ENCODE measurements at regions not wholly inside any gene's neighbourhood (a gene's known extent, or its start where the extent isn't known, plus 50 kb on each side); places are given as distances from the start of the nearest gene placed in this dataset.
"Not testable (repeated sequence)": the region's sequence is repeated elsewhere in the genome, so short reads cannot be mapped to it uniquely, and the experiment has no call there.

DNA sequence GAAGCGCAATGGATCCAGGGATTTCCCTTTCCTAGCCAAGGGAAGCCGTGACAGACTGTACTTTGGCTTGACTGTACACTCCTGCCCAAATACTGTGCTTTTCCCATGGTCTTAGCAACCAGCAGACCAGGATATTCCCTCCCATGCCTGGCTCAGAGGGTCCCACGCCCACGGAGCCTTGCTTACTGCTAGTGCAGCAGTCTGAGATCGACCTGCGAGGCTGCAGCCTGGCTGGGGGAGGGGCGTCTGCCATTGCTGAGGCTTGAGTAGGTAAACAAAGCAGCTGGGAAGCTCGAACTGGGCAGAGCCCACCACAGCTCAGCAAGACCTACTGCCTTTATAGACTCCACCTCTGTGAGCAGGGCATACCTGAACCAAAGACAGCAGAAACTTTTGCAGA is 155.4 kb downstream of the JRKL start:
- TF ChIP-seq, protein P1, sequence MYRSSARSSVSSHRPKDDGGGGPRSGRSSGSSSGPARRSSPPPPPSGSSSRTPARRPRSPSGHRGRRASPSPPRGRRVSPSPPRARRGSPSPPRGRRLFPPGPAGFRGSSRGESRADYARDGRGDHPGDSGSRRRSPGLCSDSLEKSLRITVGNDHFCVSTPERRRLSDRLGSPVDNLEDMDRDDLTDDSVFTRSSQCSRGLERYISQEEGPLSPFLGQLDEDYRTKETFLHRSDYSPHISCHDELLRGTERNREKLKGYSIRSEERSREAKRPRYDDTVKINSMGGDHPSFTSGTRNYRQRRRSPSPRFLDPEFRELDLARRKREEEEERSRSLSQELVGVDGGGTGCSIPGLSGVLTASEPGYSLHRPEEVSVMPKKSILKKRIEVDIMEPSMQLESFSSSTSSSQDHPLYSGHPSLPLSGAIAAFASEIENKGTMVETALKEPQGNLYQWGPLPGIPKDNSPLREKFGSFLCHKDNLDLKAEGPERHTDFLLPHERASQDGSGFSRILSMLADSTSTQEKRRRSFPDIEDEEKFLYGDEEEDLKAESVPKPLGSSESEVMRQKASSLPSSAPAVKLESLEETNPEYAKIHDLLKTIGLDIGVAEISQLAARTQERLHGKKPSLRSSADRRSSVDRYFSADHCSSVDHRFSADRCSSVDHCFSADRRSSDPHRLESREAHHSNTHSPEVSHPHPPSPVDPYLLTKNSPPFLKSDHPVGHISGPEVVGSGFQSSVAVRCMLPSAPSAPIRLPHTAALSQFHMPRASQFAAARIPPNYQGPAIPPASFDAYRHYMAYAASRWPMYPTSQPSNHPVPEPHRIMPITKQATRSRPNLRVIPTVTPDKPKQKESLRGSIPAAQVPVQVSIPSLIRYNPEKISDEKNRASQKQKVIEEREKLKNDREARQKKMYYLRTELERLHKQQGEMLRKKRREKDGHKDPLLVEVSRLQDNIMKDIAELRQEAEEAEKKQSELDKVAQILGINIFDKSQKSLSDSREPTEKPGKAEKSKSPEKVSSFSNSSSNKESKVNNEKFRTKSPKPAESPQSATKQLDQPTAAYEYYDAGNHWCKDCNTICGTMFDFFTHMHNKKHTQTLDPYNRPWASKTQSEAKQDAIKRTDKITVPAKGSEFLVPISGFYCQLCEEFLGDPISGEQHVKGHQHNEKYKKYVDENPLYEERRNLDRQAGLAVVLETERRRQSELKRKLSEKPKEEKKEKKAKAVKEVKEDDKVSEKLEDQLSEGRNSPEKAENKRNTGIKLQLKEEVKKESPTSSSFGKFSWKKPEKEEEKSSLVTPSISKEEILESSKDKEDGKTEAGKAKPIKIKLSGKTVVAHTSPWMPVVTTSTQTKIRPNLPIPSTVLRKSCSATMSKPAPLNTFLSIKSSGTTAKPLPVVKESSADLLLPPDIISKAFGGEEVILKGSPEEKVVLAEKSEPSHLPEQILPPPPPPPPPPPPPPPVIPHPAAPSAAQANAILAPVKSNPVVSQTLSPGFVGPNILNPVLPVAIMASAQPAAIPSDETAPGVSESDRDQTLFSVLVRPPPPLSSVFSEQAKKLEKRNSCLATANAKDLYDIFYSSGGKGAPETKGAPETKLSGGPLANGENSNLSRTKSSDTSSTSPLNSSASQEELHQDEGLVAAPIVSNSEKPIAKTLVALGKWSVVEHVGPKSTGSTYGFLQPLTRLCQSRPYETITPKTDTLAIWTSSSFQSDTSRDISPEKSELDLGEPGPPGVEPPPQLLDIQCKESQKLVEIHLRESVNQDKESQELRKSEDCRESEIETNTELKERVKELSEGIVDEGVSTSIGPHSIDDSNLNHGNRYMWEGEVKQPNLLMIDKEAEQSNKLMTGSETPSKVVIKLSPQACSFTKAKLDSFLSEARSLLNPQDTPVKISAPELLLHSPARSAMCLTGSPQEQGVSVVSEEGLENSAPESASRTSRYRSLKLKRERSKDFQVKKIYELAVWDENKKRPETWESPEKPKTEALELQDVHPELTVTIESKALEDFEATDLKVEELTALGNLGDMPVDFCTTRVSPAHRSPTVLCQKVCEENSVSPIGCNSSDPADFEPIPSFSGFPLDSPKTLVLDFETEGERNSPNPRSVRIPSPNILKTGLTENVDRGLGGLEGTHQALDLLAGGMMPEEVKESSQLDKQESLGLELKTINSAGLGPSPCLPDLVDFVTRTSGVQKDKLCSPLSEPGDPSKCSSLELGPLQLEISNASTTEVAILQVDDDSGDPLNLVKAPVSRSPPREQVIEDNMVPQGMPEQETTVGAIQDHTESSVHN (IDR thresholded peaks at IDR 0.05; ENCODE audit: borderline replicate concordance in 1 of 2, low read depth in 1 of 2): not testable (repeated sequence)
- not testable (repeated sequence) for TF ChIP-seq SRSF1 (IDR thresholded peaks at IDR 0.05; ENCODE audit: low read depth, low read length)

All from K562 (cell line).